ENCODE measurements at regions not wholly inside any gene's neighbourhood (a gene's known extent, or its start where the extent isn't known, plus 50 kb on each side); places are given as distances from the start of the nearest gene placed in this dataset.

GRCh38 chr6:53744321-53744720, 50.5 kb upstream of the LRRC1 start:
- DNase-seq, result no peak

GRCh38 chr6:53741034-53741823, 53.6 kb upstream of the LRRC1 start:
- no peak for DNase-seq

GRCh38 chr6:53737746-53738145, 57.1 kb upstream of the LRRC1 start:
- DNase-seq, result no peak

GRCh38 chr6:53735896-53736295, 58.9 kb upstream of the LRRC1 start:
- DNase-seq, result no peak

- DNase-seq, result no peak
Measured at GRCh38 chr6:53734473-53735299, 60.1 kb upstream of the LRRC1 start.

GRCh38 chr6:53731866-53732636, 62.8 kb upstream of the LRRC1 start:
- no peak for DNase-seq

GRCh38 chr6:53730767-53731166, 64.0 kb upstream of the LRRC1 start:
- no peak for DNase-seq

GRCh38 chr6:53728570-53729194, 63.1 kb upstream of the KLHL31 start:
- DNase-seq, result peak; percentile 45

GRCh38 chr6:53727748-53728147, 62.2 kb upstream of the KLHL31 start:
- no peak for DNase-seq

- peak; percentile 75 for DNase-seq
Measured at GRCh38 chr6:53725791-53726575, 60.4 kb upstream of the KLHL31 start.

GRCh38 chr6:53724501-53724900, 58.9 kb upstream of the KLHL31 start:
- no peak for DNase-seq

GRCh38 chr6:53723331-53723730, 57.8 kb upstream of the KLHL31 start:
- no peak for DNase-seq

- DNase-seq, result no peak
Measured at GRCh38 chr6:53721766-53722165, 56.2 kb upstream of the KLHL31 start.

- no peak for DNase-seq
Measured at GRCh38 chr6:53718597-53719460, 53.3 kb upstream of the KLHL31 start.

GRCh38 chr6:53717566-53717965, 52.0 kb upstream of the KLHL31 start:
- no peak for DNase-seq

- DNase-seq, result no peak
Measured at GRCh38 chr6:53715434-53715833, 49.9 kb upstream of the KLHL31 start.
